ENCODE measurements at regions not wholly inside any gene's neighbourhood (a gene's known extent, or its start where the extent isn't known, plus 50 kb on each side); places are given as distances from the start of the nearest gene placed in this dataset.

DNA sequence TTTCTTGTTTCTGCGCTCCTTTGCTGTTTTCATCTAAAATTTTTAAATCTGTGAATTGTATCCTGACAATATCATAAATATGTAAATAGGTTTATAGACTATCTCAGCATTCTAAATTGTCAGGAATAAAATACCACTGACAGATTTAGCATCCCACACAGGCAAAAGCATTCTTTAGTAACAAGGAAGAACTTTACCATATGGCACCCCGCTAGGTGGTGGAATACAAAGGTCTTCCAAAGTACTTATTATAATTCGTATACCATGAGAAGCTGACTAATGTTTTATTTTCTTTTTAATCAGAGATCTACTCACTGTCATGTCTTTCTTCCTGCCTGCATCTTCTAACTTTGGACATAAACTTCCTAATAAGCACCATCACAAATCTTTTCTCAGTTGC, 328.8 kb upstream of the NOVA1 start:
- TF ChIP-seq, protein P1, sequence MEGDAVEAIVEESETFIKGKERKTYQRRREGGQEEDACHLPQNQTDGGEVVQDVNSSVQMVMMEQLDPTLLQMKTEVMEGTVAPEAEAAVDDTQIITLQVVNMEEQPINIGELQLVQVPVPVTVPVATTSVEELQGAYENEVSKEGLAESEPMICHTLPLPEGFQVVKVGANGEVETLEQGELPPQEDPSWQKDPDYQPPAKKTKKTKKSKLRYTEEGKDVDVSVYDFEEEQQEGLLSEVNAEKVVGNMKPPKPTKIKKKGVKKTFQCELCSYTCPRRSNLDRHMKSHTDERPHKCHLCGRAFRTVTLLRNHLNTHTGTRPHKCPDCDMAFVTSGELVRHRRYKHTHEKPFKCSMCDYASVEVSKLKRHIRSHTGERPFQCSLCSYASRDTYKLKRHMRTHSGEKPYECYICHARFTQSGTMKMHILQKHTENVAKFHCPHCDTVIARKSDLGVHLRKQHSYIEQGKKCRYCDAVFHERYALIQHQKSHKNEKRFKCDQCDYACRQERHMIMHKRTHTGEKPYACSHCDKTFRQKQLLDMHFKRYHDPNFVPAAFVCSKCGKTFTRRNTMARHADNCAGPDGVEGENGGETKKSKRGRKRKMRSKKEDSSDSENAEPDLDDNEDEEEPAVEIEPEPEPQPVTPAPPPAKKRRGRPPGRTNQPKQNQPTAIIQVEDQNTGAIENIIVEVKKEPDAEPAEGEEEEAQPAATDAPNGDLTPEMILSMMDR (IDR thresholded peaks at IDR 0.05; ENCODE audit: insufficient read depth, low read length, poor library complexity, severe bottlenecking): no peak
- TF ChIP-seq EZH2phosphoT487 (conservative IDR thresholded peaks at IDR 0.05; ENCODE audit: low read length): no peak

Data from SU-DHL-6 (cell line).